WI38 (cell line): ENCODE measurements at regions not wholly inside any gene's neighbourhood (a gene's known extent, or its start where the extent isn't known, plus 50 kb on each side); places are given as distances from the start of the nearest gene placed in this dataset.

ENCODE experiments used
- H3K4me3 ChIP-seq: 2 replicates; pipeline ENCODE4 v1.5.1; 2011; ENCODE audit warnings: low read depth, mild to moderate bottlenecking, control low read depth, low read length
- CTCF ChIP-seq: IDR thresholded peaks from 2 replicates; pipeline ENCODE4 v1.5.1; 2012; ENCODE audit warnings: low read depth, mild to moderate bottlenecking, control low read depth, low read length

GRCh38 chr1:65036570-65037051 lies 70.3 kb upstream of the JAK1 start:
- H3K4me3 ChIP-seq, result no peak overlapping the region
- no peak for TF ChIP-seq CTCF

GRCh38 chr1:65039066-65039465 lies 72.7 kb upstream of the JAK1 start:
- no peak overlapping the region for H3K4me3 ChIP-seq
- TF ChIP-seq CTCF, result no peak

- no peak overlapping the region for H3K4me3 ChIP-seq
- TF ChIP-seq CTCF, result no peak
These were observed 73.2 kb upstream of the JAK1 start for GRCh38 chr1:65039508-65039907.

- no peak for TF ChIP-seq CTCF
These were observed 76.1 kb upstream of the JAK1 start for GRCh38 chr1:65042467-65042866.

GRCh38 chr1:65044411-65044810 lies 78.1 kb upstream of the JAK1 start:
- no peak for TF ChIP-seq CTCF
- H3K4me3 ChIP-seq, result no peak overlapping the region

More at GRCh38 chr1:65042467-65042866, 76.1 kb upstream of the JAK1 start:
- no peak overlapping the region for H3K4me3 ChIP-seq

- no peak for TF ChIP-seq CTCF
- H3K4me3 ChIP-seq, result no peak overlapping the region
These were observed 78.9 kb upstream of the JAK1 start for GRCh38 chr1:65045022-65045817.

- no peak for TF ChIP-seq CTCF
- no peak overlapping the region for H3K4me3 ChIP-seq
These were observed 82.0 kb upstream of the JAK1 start for GRCh38 chr1:65048335-65048734.
